ENCODE measurements at regions not wholly inside any gene's neighbourhood (a gene's known extent, or its start where the extent isn't known, plus 50 kb on each side); places are given as distances from the start of the nearest gene placed in this dataset.

DNA sequence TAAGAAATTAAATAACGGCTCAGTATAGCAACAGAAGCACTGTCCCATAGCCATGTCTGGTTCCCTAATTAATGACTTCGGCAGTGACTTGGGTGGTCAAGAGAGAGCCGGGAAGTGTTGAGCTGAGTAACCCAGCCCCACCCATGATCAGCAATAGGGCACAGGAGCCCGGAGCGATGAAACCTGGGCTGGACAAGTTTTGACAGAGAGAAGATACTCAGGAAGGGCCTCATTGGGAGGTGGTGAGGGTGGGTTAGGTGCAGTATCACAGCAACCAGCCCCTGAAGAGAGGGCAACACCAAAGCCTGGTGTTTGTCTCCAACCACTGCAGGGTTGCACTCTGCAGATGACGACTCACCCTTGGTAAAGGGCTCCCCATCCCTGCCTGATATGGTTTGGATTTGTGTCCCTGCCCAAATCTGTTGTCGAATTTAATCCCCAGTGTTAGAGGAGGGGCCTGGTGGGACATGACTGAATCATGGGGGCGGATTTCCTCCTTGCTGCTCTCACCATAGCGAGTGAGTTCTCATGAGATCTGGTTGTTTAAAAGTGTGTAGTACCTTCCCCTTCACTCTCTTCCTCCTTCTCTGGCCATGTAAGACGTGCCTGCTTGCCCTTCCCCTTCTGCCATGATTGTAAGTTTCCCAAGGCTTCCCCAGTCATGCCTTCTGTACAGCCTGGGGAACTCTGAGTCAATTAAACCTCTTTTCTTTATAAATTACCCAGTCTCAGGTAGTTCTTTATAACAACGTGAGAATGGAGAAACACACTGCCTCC is 124.9 kb upstream of the MED13L start:
- ChIA-PET POLR2A (no interaction called here), CTCF (no interaction called here)
- Histone ChIP-seq H3K4me3 (ENCODE audit: low read depth, low read length) (no peak overlapping the region), H3K27me3 (ENCODE audit: control insufficient read depth, insufficient read depth, low read length) (no peaks in the 10 kb centered on the region), H3K9me3 (ENCODE audit: control insufficient read depth, insufficient read depth, low read length) (no peaks in the 10 kb centered on the region), H3K27ac (ENCODE audit: low read depth, low read length) (no peak overlapping the region)
- DNase-seq (ENCODE audit: low read depth, low spot score) = no peak
- TF ChIP-seq, protein P1, sequence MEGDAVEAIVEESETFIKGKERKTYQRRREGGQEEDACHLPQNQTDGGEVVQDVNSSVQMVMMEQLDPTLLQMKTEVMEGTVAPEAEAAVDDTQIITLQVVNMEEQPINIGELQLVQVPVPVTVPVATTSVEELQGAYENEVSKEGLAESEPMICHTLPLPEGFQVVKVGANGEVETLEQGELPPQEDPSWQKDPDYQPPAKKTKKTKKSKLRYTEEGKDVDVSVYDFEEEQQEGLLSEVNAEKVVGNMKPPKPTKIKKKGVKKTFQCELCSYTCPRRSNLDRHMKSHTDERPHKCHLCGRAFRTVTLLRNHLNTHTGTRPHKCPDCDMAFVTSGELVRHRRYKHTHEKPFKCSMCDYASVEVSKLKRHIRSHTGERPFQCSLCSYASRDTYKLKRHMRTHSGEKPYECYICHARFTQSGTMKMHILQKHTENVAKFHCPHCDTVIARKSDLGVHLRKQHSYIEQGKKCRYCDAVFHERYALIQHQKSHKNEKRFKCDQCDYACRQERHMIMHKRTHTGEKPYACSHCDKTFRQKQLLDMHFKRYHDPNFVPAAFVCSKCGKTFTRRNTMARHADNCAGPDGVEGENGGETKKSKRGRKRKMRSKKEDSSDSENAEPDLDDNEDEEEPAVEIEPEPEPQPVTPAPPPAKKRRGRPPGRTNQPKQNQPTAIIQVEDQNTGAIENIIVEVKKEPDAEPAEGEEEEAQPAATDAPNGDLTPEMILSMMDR (IDR thresholded peaks at IDR 0.05; ENCODE audit: low read depth, low read length) = no peak

GRCh38 chr12:116403546-116403945 is 126.1 kb upstream of the MED13L start:
- H3K9me3 ChIP-seq (ENCODE audit: control insufficient read depth, insufficient read depth, low read length) = no peaks in the 10 kb centered on the region
- H3K27ac ChIP-seq (ENCODE audit: low read depth, low read length) = no peak overlapping the region
- ChIA-PET POLR2A (no interaction called here), CTCF (no interaction called here)
- H3K27me3 ChIP-seq (ENCODE audit: control insufficient read depth, insufficient read depth, low read length) = no peaks in the 10 kb centered on the region
- no peak overlapping the region for H3K4me3 ChIP-seq (ENCODE audit: low read depth, low read length)
- no peak for DNase-seq (ENCODE audit: low read depth, low spot score)
- TF ChIP-seq, protein P1 (IDR thresholded peaks at IDR 0.05; ENCODE audit: low read depth, low read length) = no peak

DNA sequence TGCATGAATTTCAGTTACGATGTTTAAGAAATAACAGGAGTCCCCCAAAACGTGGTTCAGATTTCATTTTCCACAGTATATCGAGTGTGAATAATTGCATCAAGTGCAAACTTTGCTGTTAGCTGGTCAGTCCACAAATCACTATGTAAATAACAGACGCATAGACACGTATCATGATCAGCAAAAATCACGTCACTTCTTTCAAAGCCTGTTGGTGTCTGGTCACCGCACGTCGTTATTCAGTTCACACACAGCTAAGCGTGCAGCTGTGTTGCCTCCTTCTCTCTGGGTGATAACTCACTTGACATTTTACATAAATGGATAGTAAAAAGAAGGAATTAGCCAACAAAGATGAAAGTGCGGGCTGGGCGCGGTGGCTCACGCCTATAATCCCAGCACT is 126.8 kb upstream of the MED13L start:
- H3K9me3 ChIP-seq (ENCODE audit: control insufficient read depth, insufficient read depth, low read length) = no peaks in the 10 kb centered on the region
- POLR2A ChIA-PET = no interaction called here
- DNase-seq (ENCODE audit: low read depth, low spot score) = no peak
- no peak overlapping the region for H3K27ac ChIP-seq (ENCODE audit: low read depth, low read length)
- H3K4me3 ChIP-seq (ENCODE audit: low read depth, low read length) = no peak overlapping the region
- H3K27me3 ChIP-seq (ENCODE audit: control insufficient read depth, insufficient read depth, low read length) = no peaks in the 10 kb centered on the region
- TF ChIP-seq, protein P1 (IDR thresholded peaks at IDR 0.05; ENCODE audit: low read depth, low read length) = no peak
- CTCF ChIA-PET = no interaction called here

DNA sequence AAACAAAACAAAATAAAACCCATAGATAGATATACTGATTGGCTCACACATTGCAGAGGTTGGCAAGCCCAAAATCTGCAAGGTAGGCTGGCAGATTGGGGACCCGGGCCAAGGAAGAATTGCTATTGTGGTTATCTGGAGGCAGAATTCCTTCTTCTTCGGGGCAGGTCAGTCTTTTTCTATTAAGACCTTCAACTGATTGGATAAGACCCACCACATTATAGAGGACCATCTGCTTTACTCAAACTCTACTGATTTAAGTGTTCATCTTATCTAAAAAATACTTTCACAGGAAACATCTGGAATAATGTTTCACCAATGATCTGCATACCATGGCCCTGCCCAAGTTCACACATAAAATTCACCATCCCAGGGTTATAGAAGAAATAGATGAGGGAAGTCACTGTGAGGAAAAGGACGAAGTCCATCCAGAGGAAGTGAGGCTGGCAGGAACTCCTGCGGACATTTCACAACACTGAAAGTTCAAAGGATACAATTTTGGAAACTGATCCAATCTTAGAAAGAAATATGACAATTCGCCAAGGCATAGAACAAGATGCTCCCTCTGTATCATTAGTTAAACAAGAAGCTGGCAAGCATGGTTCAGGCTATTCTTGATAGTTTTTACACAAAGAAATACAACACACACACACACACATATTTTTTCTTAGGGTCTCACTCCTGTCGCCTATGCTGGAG is 127.6 kb upstream of the MED13L start:
- TF ChIP-seq, protein P1 (IDR thresholded peaks at IDR 0.05; ENCODE audit: low read depth, low read length) = no peak
- H3K9me3 ChIP-seq (ENCODE audit: control insufficient read depth, insufficient read depth, low read length) = no peaks in the 10 kb centered on the region
- no peak overlapping the region for H3K27ac ChIP-seq (ENCODE audit: low read depth, low read length)
- H3K4me3 ChIP-seq (ENCODE audit: low read depth, low read length) = no peak overlapping the region
- POLR2A ChIA-PET = no interaction called here
- no peaks in the 10 kb centered on the region for H3K27me3 ChIP-seq (ENCODE audit: control insufficient read depth, insufficient read depth, low read length)
- CTCF ChIA-PET = no interaction called here
- DNase-seq (ENCODE audit: low read depth, low spot score) = no peak

GRCh38 chr12:116406529-116406928 is 129.0 kb upstream of the MED13L start:
- DNase-seq (ENCODE audit: low read depth, low spot score) = no peak
- H3K27me3 ChIP-seq (ENCODE audit: control insufficient read depth, insufficient read depth, low read length) = no peaks in the 10 kb centered on the region
- TF ChIP-seq, protein P1 (IDR thresholded peaks at IDR 0.05; ENCODE audit: low read depth, low read length) = no peak
- ChIA-PET POLR2A (no interaction called here), CTCF (interaction anchor here (1.0 to 1.8 kb wide), 3 partner anchors 14 to 409 kb away, joined by 3 to 4 read pairs (median 4); no protein-coding TSS in a partner anchor)
- H3K27ac ChIP-seq (ENCODE audit: low read depth, low read length) = no peak overlapping the region
- H3K9me3 ChIP-seq (ENCODE audit: control insufficient read depth, insufficient read depth, low read length) = no peaks in the 10 kb centered on the region
- no peak overlapping the region for H3K4me3 ChIP-seq (ENCODE audit: low read depth, low read length)

All from AG04450 (cell line).